CD8-positive, alpha-beta memory T cell (primary cell): ENCODE measurements at regions not wholly inside any gene's neighbourhood (a gene's known extent, or its start where the extent isn't known, plus 50 kb on each side); places are given as distances from the start of the nearest gene placed in this dataset.

Experiments
- CTCF ChIA-PET: fragments of 350-600 bp; sonication (Branson Sonifier 250); formaldehyde crosslinking; loops from one replicate; lab custom pipeline; 2021; ENCODE audit warnings: antibody characterized with exemption; lab: Charles Lee
- POLR2A ChIA-PET: fragments of 350-600 bp; sonication (Branson Sonifier 250); formaldehyde crosslinking; loops from one replicate; lab custom pipeline; 2021; ENCODE audit warnings: antibody characterized with exemption; lab: Charles Lee
- DNase-seq, 5 donors: peaks; one replicate each; pipeline versions ENCODE4 v3.0.0 to v3.0.0-alpha.2; 2020 to 2022; ENCODE audit warnings: mixed read lengths in 1 of 5
- H3K27ac ChIP-seq: one replicate; pipeline ENCODE4 v1.7.0; 2013; ENCODE audit warnings: low read depth, mild to moderate bottlenecking, low read length, moderate library complexity
- H3K27me3 ChIP-seq: 2 replicates; pipeline ENCODE4 v1.7.0; 2013; ENCODE audit warnings: low read length, mild to moderate bottlenecking; ENCODE audit not compliant: insufficient read depth, poor library complexity, severe bottlenecking
- H3K36me3 ChIP-seq: 2 replicates; pipeline ENCODE4 v1.7.0; 2013; ENCODE audit warnings: mild to moderate bottlenecking, low read length, moderate library complexity; ENCODE audit not compliant: insufficient read depth
- H3K4me1 ChIP-seq: 2 replicates; pipeline ENCODE4 v1.7.0; 2013; ENCODE audit warnings: mild to moderate bottlenecking, low read length, moderate library complexity; ENCODE audit not compliant: insufficient read depth
- H3K4me3 ChIP-seq: 2 replicates; pipeline ENCODE4 v1.7.0; 2013; ENCODE audit warnings: mild to moderate bottlenecking, low read length
- H3K9me3 ChIP-seq: 2 replicates; pipeline ENCODE4 v1.7.0; 2013; ENCODE audit warnings: mild to moderate bottlenecking, low read length
- H3K27ac Mint-ChIP-seq, 8 donors: one replicate each; pipeline ENCODE4 v1.8.0; 2020 to 2021; ENCODE audit warnings: mixed read lengths in 8 of 8, mild to moderate bottlenecking in 6 of 8, inconsistent platforms in 3 of 8, moderate library complexity in 3 of 8
- H3K27me3 Mint-ChIP-seq, 2 donors: one replicate each; pipeline ENCODE4 v1.8.0; 2020 to 2021; ENCODE audit warnings: mixed read lengths in 2 of 2, mild to moderate bottlenecking in 1 of 2, moderate library complexity in 1 of 2
- H3K36me3 Mint-ChIP-seq, 3 donors: one replicate each; pipeline ENCODE4 v1.8.0; 2020 to 2021; ENCODE audit warnings: mixed read lengths in 3 of 3, inconsistent platforms in 1 of 3, mild to moderate bottlenecking in 1 of 3
- H3K4me1 Mint-ChIP-seq, 3 donors: one replicate each; pipeline ENCODE4 v1.8.0; 2020 to 2021; ENCODE audit warnings: mixed read lengths in 3 of 3, inconsistent platforms in 1 of 3, mild to moderate bottlenecking in 1 of 3
- H3K4me3 Mint-ChIP-seq, 7 donors: one replicate each; pipeline ENCODE4 v1.8.0; 2020 to 2021; ENCODE audit warnings: mixed read lengths in 7 of 7, mild to moderate bottlenecking in 6 of 7, moderate library complexity in 4 of 7, inconsistent platforms in 2 of 7
- H3K9me3 Mint-ChIP-seq, 5 donors: one replicate each; pipeline ENCODE4 v1.8.0; 2020 to 2022; ENCODE audit warnings: mixed read lengths in 5 of 5, mild to moderate bottlenecking in 3 of 5, moderate library complexity in 2 of 5, inconsistent platforms in 1 of 5

DNA sequence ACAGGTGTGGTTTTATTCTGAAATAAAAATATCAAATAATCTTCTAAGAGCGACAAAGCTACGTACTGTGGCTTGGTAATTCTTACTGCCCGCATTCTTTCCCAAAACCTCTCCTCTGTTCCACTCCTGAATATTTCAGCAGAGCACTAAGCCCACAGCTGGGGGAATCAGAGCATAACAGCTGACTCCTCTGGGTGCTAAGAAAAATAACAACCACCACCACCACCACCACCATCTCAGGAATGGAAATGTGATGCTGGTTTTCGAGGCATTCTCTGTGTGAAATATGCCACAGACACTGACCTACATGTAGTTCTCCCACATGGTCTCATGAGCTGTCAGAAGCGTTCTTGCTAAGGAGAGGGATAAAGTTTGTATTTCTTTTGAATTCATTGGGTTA lies 183.7 kb downstream of the BMP4 start:
- ChIA-PET CTCF (no interaction called here), POLR2A (no interaction called here)
- Mint-ChIP-seq H3K4me1 (no peaks in the 10 kb centered on the region), H3K27me3 (no peaks in the 10 kb centered on the region), H3K27ac (no peak overlapping the region), H3K9me3 (peaks cover 0 to 2% (median 1%) of the 10 kb centered on the region in 5 donors), H3K36me3 (peaks cover 0 to 2% (median 0%) of the 10 kb centered on the region in 3 donors), H3K4me3 (no peak overlapping the region)
- no peaks in the 10 kb centered on the region for H3K27me3 ChIP-seq
- no peaks in the 10 kb centered on the region for H3K36me3 ChIP-seq
- H3K4me3 ChIP-seq: no peak overlapping the region
- H3K9me3 ChIP-seq: no peaks in the 10 kb centered on the region
- H3K4me1 ChIP-seq: no peaks in the 10 kb centered on the region
- no peak overlapping the region for H3K27ac ChIP-seq
- no peak for DNase-seq

DNA sequence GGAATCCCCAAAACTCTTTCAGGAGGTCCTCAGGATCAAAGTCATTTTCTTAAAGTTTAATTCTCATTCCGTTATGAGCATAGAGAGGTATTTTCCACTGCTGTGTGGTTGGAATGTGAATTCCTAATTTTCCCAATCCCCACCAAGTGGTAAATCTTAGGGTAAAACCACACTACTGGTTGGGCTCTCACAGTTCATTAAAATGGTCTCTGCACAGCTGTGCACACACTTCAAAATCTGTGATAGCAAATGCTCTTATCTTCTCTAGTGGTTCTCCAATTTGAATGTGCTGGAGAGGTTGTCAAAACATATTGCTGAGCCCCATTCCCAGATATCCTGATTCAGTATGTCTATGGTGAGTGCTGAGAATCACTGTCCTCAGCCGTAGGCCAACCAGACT lies 189.1 kb downstream of the BMP4 start:
- Histone ChIP-seq H3K4me3 (no peak overlapping the region), H3K4me1 (no peaks in the 10 kb centered on the region), H3K36me3 (no peaks in the 10 kb centered on the region), H3K9me3 (no peaks in the 10 kb centered on the region), H3K27me3 (no peaks in the 10 kb centered on the region), H3K27ac (no peak overlapping the region)
- no peaks in the 10 kb centered on the region for H3K4me1 Mint-ChIP-seq
- peaks cover 0 to 2% (median 0%) of the 10 kb centered on the region in 3 donors for H3K36me3 Mint-ChIP-seq
- H3K9me3 Mint-ChIP-seq: peaks cover 0 to 5% (median 2%) of the 10 kb centered on the region in 5 donors
- H3K4me3 Mint-ChIP-seq: no peak overlapping the region
- H3K27me3 Mint-ChIP-seq: no peaks in the 10 kb centered on the region
- no peak for DNase-seq
- H3K27ac Mint-ChIP-seq: no peak overlapping the region
- ChIA-PET POLR2A (no interaction called here), CTCF (no interaction called here)

DNA sequence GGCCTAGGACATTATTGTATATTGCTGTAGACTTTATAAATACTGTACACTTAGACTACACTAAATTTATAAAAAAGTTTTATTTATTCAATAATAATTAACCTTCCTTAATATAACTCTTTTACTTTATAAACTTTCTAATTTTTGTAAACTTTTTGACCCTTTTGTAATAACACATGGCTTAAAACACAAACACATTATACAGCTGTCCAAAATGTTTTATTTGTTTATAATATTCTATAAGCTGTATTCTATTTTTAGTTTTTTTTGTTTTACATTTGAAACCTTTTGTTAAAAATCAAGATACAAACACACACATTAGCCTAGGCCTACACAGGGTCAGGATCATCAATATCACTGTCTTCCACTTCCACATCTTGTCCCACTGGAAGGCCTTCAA lies 190.0 kb downstream of the BMP4 start:
- Histone ChIP-seq H3K27me3 (no peaks in the 10 kb centered on the region), H3K4me3 (no peak overlapping the region), H3K4me1 (no peaks in the 10 kb centered on the region), H3K36me3 (no peaks in the 10 kb centered on the region), H3K27ac (no peak overlapping the region), H3K9me3 (no peaks in the 10 kb centered on the region)
- Mint-ChIP-seq H3K4me3 (no peak overlapping the region), H3K9me3 (peaks cover 0 to 5% (median 2%) of the 10 kb centered on the region in 5 donors), H3K4me1 (no peaks in the 10 kb centered on the region), H3K27me3 (no peaks in the 10 kb centered on the region), H3K27ac (no peak overlapping the region), H3K36me3 (peaks cover 0 to 2% (median 0%) of the 10 kb centered on the region in 3 donors)
- POLR2A ChIA-PET: no interaction called here
- DNase-seq: no peak
- CTCF ChIA-PET: no interaction called here

DNA sequence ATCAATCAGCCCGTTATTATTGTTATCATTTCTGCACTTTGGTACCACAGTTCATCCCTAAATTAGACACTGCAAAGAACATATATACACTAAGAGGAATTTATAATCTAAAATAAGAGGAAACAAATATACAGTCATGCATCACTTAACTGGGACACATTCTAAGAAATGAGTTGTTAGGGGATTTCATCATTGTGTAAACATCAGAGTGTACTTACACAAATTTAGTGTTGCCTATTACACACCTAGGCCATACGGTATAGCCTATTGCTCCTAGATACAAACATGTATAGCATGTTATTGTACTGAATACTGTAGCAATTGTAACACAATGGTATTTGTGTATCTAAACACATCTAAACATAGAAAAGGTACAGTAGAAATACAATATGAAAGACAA lies 190.5 kb downstream of the BMP4 start:
- H3K27ac ChIP-seq: no peak overlapping the region
- no peak overlapping the region for H3K4me3 Mint-ChIP-seq
- no peaks in the 10 kb centered on the region for H3K4me1 Mint-ChIP-seq
- ChIA-PET CTCF (no interaction called here), POLR2A (no interaction called here)
- H3K9me3 Mint-ChIP-seq: peaks cover 0 to 10% (median 3%) of the 10 kb centered on the region in 5 donors
- H3K36me3 ChIP-seq: no peaks in the 10 kb centered on the region
- H3K9me3 ChIP-seq: no peaks in the 10 kb centered on the region
- no peaks in the 10 kb centered on the region for H3K27me3 Mint-ChIP-seq
- no peak overlapping the region for H3K27ac Mint-ChIP-seq
- no peak overlapping the region for H3K4me3 ChIP-seq
- H3K27me3 ChIP-seq: no peaks in the 10 kb centered on the region
- H3K36me3 Mint-ChIP-seq: peaks cover 0 to 2% (median 0%) of the 10 kb centered on the region in 3 donors
- H3K4me1 ChIP-seq: no peaks in the 10 kb centered on the region
- DNase-seq: no peak

DNA sequence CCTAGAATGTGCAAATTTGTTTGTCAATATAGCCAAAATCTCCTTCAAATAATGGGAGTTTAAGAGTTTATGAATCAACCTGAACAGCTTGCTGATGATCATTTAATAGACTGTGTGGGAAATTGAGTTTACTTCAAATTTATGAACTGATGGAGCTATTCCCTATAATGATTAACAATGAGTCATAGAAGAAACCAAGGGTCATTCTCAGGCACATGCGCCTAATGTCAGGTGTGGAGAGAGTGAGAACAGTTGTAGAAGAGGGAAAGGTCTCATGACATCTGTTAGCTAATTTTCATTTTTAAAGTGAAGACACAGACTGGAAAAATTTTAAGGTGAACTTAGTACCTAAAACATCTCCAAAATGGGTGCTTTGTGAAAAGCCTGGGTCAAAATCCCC lies 191.8 kb downstream of the BMP4 start:
- no peaks in the 10 kb centered on the region for H3K36me3 ChIP-seq
- DNase-seq: no peak
- no peak overlapping the region for H3K27ac ChIP-seq
- no peaks in the 10 kb centered on the region for H3K4me1 Mint-ChIP-seq
- H3K4me3 ChIP-seq: no peak overlapping the region
- no peak overlapping the region for H3K27ac Mint-ChIP-seq
- no peaks in the 10 kb centered on the region for H3K4me1 ChIP-seq
- H3K36me3 Mint-ChIP-seq: peaks cover 0 to 2% (median 0%) of the 10 kb centered on the region in 3 donors
- H3K4me3 Mint-ChIP-seq: no peak overlapping the region
- CTCF ChIA-PET: no interaction called here
- no peaks in the 10 kb centered on the region for H3K27me3 ChIP-seq
- no peaks in the 10 kb centered on the region for H3K27me3 Mint-ChIP-seq
- H3K9me3 Mint-ChIP-seq: peaks cover 2 to 18% (median 6%) of the 10 kb centered on the region in 5 donors
- POLR2A ChIA-PET: no interaction called here
- H3K9me3 ChIP-seq: no peaks in the 10 kb centered on the region

DNA sequence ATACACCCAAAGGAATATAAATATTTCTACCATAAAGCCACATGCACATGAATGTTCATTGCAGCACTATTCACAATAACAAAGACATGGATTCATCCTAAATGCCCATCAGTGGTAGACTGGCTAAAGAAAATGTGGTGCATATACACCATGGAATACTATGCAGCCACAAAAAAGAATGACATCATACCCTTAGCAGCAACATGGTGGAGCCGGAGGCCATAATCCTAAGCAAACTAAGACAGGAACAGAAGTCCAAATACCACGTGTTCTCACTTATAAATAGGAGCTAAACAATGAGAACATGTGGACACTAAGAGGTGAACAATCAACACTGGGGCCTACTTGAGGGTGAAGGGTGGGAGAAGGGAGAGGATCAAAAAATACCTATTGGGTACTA lies 198.5 kb downstream of the BMP4 start:
- ChIA-PET POLR2A (no interaction called here), CTCF (no interaction called here)
- Mint-ChIP-seq H3K4me3 (no peak overlapping the region), H3K27me3 (no peaks in the 10 kb centered on the region), H3K9me3 (peaks cover 8 to 14% (median 10%) of the 10 kb centered on the region in 5 donors), H3K36me3 (no peaks in the 10 kb centered on the region), H3K27ac (no peak overlapping the region), H3K4me1 (no peaks in the 10 kb centered on the region)
- H3K27me3 ChIP-seq: no peaks in the 10 kb centered on the region
- H3K27ac ChIP-seq: no peak overlapping the region
- H3K36me3 ChIP-seq: no peaks in the 10 kb centered on the region
- no peak overlapping the region for H3K4me3 ChIP-seq
- DNase-seq: no peak
- no peaks in the 10 kb centered on the region for H3K9me3 ChIP-seq
- no peaks in the 10 kb centered on the region for H3K4me1 ChIP-seq

DNA sequence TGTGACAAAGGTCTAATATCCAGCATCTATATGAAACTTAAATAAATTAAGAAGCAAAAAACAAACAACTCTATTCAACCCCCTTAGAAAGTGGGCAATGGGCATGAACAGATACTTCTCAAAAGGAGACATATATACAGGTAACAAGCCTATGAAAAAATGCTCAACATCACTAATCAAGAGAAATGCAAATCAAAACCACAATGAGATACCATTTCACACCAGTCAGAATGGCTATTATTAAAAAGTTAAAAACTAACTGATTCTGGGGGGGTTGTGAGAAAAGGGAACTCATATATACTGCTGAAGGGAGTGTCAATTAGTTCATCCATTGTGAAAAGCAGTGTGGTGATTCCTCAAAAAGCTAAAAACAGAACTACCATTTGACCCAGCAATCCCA lies 198.9 kb downstream of the BMP4 start:
- ChIA-PET POLR2A (no interaction called here), CTCF (no interaction called here)
- no peaks in the 10 kb centered on the region for H3K27me3 Mint-ChIP-seq
- DNase-seq: no peak
- no peak overlapping the region for H3K27ac Mint-ChIP-seq
- H3K36me3 ChIP-seq: no peaks in the 10 kb centered on the region
- H3K27ac ChIP-seq: no peak overlapping the region
- H3K4me1 Mint-ChIP-seq: no peaks in the 10 kb centered on the region
- H3K9me3 ChIP-seq: no peaks in the 10 kb centered on the region
- H3K4me3 ChIP-seq: no peak overlapping the region
- H3K9me3 Mint-ChIP-seq: peaks cover 8 to 14% (median 11%) of the 10 kb centered on the region in 5 donors
- H3K36me3 Mint-ChIP-seq: no peaks in the 10 kb centered on the region
- no peak overlapping the region for H3K4me3 Mint-ChIP-seq
- no peaks in the 10 kb centered on the region for H3K4me1 ChIP-seq
- H3K27me3 ChIP-seq: no peaks in the 10 kb centered on the region

DNA sequence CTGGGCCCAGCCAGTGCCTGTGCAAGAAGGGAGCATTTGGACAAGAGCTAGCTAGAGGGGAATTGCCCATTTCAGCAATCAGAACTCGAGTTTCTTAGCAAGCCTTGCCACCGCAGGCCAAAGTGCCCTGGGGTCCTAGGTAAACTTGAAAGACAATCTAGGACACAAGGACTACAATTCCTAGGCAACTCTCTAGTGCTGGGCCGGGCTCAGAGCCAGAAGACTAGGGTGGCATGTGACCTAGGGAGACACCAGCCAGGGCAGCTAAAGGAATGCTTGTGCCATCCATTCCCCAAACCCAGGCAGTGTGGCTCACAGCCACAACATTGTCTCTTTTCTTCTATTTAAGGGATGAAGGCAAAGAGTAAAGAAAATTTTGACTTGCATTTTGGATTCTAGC lies 205.0 kb downstream of the BMP4 start:
- ChIA-PET CTCF (no interaction called here), POLR2A (no interaction called here)
- no peaks in the 10 kb centered on the region for H3K27me3 Mint-ChIP-seq

DNA sequence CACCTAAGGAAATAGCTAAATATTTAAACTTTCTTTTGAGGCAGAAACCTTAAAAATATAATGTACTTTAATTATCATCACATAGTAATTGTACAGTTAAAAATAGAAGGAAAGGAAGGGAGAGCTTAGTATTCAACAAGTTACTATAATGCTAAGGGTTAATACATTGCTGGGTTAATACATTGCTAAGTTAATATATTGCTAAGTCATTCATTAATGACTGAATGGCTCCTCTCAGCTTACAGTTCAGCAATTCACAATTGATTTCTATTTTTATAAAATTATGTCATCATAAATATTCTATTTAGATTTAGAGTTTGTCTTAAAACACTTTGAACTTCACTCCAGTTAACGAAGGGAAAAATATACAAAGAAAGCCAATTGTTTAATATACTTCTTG lies 207.9 kb downstream of the BMP4 start:
- POLR2A ChIA-PET: no interaction called here
- Histone ChIP-seq H3K4me3 (no peak overlapping the region), H3K4me1 (no peaks in the 10 kb centered on the region), H3K36me3 (no peaks in the 10 kb centered on the region), H3K27ac (no peak overlapping the region), H3K9me3 (no peaks in the 10 kb centered on the region), H3K27me3 (no peaks in the 10 kb centered on the region)
- H3K4me1 Mint-ChIP-seq: no peaks in the 10 kb centered on the region
- no peak overlapping the region for H3K4me3 Mint-ChIP-seq
- CTCF ChIA-PET: interaction anchor here (0.6 kb wide), 1 partner anchor 1131 kb away, joined by 3 read pairs; no protein-coding TSS in a partner anchor
- no peak for DNase-seq
- no peaks in the 10 kb centered on the region for H3K36me3 Mint-ChIP-seq
- H3K9me3 Mint-ChIP-seq: peaks cover 0 to 6% (median 3%) of the 10 kb centered on the region in 5 donors
- no peaks in the 10 kb centered on the region for H3K27me3 Mint-ChIP-seq
- H3K27ac Mint-ChIP-seq: no peak overlapping the region

More for the DNA sequence above, 205.0 kb downstream of the BMP4 start:
- Histone ChIP-seq H3K9me3 (no peaks in the 10 kb centered on the region), H3K4me3 (no peak overlapping the region), H3K4me1 (no peaks in the 10 kb centered on the region), H3K27me3 (no peaks in the 10 kb centered on the region), H3K36me3 (no peaks in the 10 kb centered on the region), H3K27ac (no peak overlapping the region)
- no peaks in the 10 kb centered on the region for H3K36me3 Mint-ChIP-seq
- no peak for DNase-seq
- H3K4me3 Mint-ChIP-seq: no peak overlapping the region
- no peak overlapping the region for H3K27ac Mint-ChIP-seq
- peaks cover 0 to 8% (median 8%) of the 10 kb centered on the region in 5 donors for H3K9me3 Mint-ChIP-seq
- no peaks in the 10 kb centered on the region for H3K4me1 Mint-ChIP-seq
